Esophagus squamous epithelium (tissue), 4 donors: ENCODE measurements at regions not wholly inside any gene's neighbourhood (a gene's known extent, or its start where the extent isn't known, plus 50 kb on each side); places are given as distances from the start of the nearest gene placed in this dataset.

Experiments used
- POLR2A ChIP-seq, 4 donors: fragments of 450-650 bp; IDR thresholded peaks; one replicate each; pipeline ENCODE4 v1.6.1; 2017; ENCODE audit warnings: antibody characterized with exemption in 4 of 4, mild to moderate bottlenecking in 4 of 4, moderate library complexity in 3 of 4
- TF ChIP-seq, protein P1 (sequence below), 6 experiments: fragments of 450-650 bp in 4 of 6; fragments of 200-600 bp in 2 of 6; sonication (generic) in 2 of 6; IDR thresholded peaks; one replicate each; pipeline ENCODE4 v1.5.1; 2016 to 2019; ENCODE audit warnings: antibody characterized with exemption in 6 of 6, mild to moderate bottlenecking in 4 of 6, moderate library complexity in 4 of 6

DNA sequence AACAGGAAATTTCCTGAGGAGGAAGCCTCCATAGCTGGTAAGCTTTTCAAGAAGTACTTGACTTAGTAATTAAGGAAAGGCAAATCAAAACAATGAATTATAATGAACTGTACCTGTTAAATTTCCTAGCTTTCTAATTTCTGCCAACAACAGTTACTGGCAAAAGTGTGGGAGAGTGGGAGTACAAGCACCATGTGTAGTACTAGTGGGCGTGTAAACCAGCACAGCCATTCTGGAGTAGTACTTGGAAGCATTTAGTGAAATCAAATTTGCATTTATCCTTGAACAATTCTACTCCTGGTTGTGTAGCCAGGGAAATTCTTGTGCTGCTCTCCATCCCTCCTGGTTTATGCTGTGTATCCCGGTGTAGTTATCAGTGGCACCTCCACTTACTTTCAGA lies 190.8 kb downstream of the PRDM2 start:
- TF ChIP-seq, protein P1, sequence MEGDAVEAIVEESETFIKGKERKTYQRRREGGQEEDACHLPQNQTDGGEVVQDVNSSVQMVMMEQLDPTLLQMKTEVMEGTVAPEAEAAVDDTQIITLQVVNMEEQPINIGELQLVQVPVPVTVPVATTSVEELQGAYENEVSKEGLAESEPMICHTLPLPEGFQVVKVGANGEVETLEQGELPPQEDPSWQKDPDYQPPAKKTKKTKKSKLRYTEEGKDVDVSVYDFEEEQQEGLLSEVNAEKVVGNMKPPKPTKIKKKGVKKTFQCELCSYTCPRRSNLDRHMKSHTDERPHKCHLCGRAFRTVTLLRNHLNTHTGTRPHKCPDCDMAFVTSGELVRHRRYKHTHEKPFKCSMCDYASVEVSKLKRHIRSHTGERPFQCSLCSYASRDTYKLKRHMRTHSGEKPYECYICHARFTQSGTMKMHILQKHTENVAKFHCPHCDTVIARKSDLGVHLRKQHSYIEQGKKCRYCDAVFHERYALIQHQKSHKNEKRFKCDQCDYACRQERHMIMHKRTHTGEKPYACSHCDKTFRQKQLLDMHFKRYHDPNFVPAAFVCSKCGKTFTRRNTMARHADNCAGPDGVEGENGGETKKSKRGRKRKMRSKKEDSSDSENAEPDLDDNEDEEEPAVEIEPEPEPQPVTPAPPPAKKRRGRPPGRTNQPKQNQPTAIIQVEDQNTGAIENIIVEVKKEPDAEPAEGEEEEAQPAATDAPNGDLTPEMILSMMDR (IDR thresholded peaks at IDR 0.05) = no peak
- no peak for TF ChIP-seq POLR2A (IDR thresholded peaks at IDR 0.05)
